Endothelial cell of umbilical vein (primary cell): ENCODE measurements at regions not wholly inside any gene's neighbourhood (a gene's known extent, or its start where the extent isn't known, plus 50 kb on each side); places are given as distances from the start of the nearest gene placed in this dataset.

Experiments used
- BruUV-seq: library from RNA; stranded (reverse); fragments of 400-500 nt; replicated peaks from 2 replicates; lab custom pipeline; 2021; lab: Mats Ljungman, UMichigan
- CTCF ChIA-PET: fragments of 300-600, 350-600 bp; sonication (Branson Sonifier 250); formaldehyde crosslinking; loops from one replicate; lab custom pipeline; 2021; ENCODE audit warnings: antibody characterized with exemption, inconsistent platforms; lab: Charles Lee
- POLR2A ChIA-PET: fragments of 300-600, 350-600 bp; sonication (Branson Sonifier 250); formaldehyde crosslinking; loops from one replicate; lab custom pipeline; 2021; ENCODE audit warnings: antibody characterized with exemption, inconsistent platforms; lab: Charles Lee
- DNase-seq: peaks from one replicate; pipeline ENCODE4 v3.0.0-alpha.2; 2011; ENCODE audit warnings: low read depth, low spot score
- FAIRE-seq: peaks from 2 replicates; lab custom pipeline; 2011; peaks lifted over from hg19 to GRCh38; lab: Jason Lieb, UNC
- H2AFZ ChIP-seq: 2 replicates; pipeline ENCODE4 v1.6.0; 2012; ENCODE audit warnings: low read depth, low read length, control low read depth, inconsistent platforms
- H3K27ac ChIP-seq: 2 replicates; pipeline ENCODE4 v1.5.1; 2011; ENCODE audit warnings: low read depth, mild to moderate bottlenecking, control low read depth, low read length, moderate library complexity; ENCODE audit not compliant: insufficient read depth
- H3K27me3 ChIP-seq, 2 experiments: 2 replicates each; pipeline versions ENCODE4 v1.6.0 to v1.6.1; 2011; ENCODE audit warnings: low read length in 2 of 2, mixed read lengths in 1 of 2; ENCODE audit not compliant: control insufficient read depth in 2 of 2, insufficient read depth in 2 of 2
- H3K36me3 ChIP-seq, 2 experiments: 2 replicates in 1 of 2; 3 replicates in 1 of 2; pipeline ENCODE4 v1.5.1; 2011; ENCODE audit warnings: low read length in 2 of 2, mild to moderate bottlenecking in 1 of 2, moderate library complexity in 1 of 2; ENCODE audit not compliant: control insufficient read depth in 2 of 2, insufficient read depth in 2 of 2; ENCODE audit errors: extremely low read depth in 1 of 2
- H3K4me1 ChIP-seq: 3 replicates; pipeline ENCODE4 v1.5.1; 2011; ENCODE audit warnings: mild to moderate bottlenecking, low read length; ENCODE audit not compliant: control insufficient read depth, insufficient read depth; ENCODE audit errors: extremely low read depth
- H3K4me2 ChIP-seq: 2 replicates; pipeline ENCODE4 v1.6.1; 2011; ENCODE audit warnings: low read length, control low read depth, mixed read lengths; ENCODE audit not compliant: insufficient read depth
- H3K4me3 ChIP-seq, 3 experiments: fragments of 200-600 bp in 1 of 3; sonication (generic), shearing (Covaris generic) in 1 of 3; replicated peaks in 1 of 3; 2 replicates each; pipeline ENCODE4 v1.5.1; 2011 to 2016; ENCODE audit warnings: control low read depth in 3 of 3, low read length in 3 of 3, mild to moderate bottlenecking in 2 of 3, inconsistent platforms in 1 of 3, low read depth in 1 of 3, moderate library complexity in 1 of 3; ENCODE audit not compliant: insufficient read depth in 1 of 3
- H3K79me2 ChIP-seq: 2 replicates; pipeline ENCODE4 v1.6.0; 2012; ENCODE audit warnings: low read length, inconsistent platforms; ENCODE audit not compliant: control insufficient read depth, insufficient read depth
- H3K9ac ChIP-seq: replicated peaks from 2 replicates; pipeline ENCODE3; 2011; ENCODE audit warnings: low read length, control low read depth; ENCODE audit not compliant: insufficient read depth; ENCODE audit errors: extremely low read depth
- H3K9me1 ChIP-seq: replicated peaks from 3 replicates; pipeline ENCODE4 v1.6.0; 2011; ENCODE audit warnings: mild to moderate bottlenecking, low read length; ENCODE audit not compliant: control insufficient read depth, insufficient read depth; ENCODE audit errors: extremely low read depth
- H3K9me3 ChIP-seq: replicated peaks from 2 replicates; pipeline ENCODE4 v1.5.1; 2012; ENCODE audit warnings: low read length, inconsistent platforms; ENCODE audit not compliant: control insufficient read depth, insufficient read depth
- H4K20me1 ChIP-seq: replicated peaks from 2 replicates; pipeline ENCODE3; 2011; ENCODE audit warnings: mild to moderate bottlenecking, low read length; ENCODE audit not compliant: control insufficient read depth, insufficient read depth; ENCODE audit errors: extremely low read depth
- EZH2 ChIP-seq: IDR thresholded peaks from 2 replicates; pipeline ENCODE4 v1.6.1; 2012; ENCODE audit warnings: borderline replicate concordance, low read depth, mild to moderate bottlenecking, moderate library complexity, low read length, inconsistent platforms; ENCODE audit not compliant: severe bottlenecking
- FOS ChIP-seq: IDR thresholded peaks from 2 replicates; pipeline ENCODE4 v1.6.1; 2011; ENCODE audit warnings: mild to moderate bottlenecking, low read length, moderate library complexity, borderline replicate concordance; ENCODE audit not compliant: insufficient read depth
- GATA2 ChIP-seq: IDR thresholded peaks from 2 replicates; pipeline ENCODE4 v1.7.0; 2011; ENCODE audit warnings: low read depth, mild to moderate bottlenecking, moderate library complexity, mixed read lengths, low read length; ENCODE audit not compliant: insufficient read length, insufficient read depth
- JUN ChIP-seq: IDR thresholded peaks from 2 replicates; pipeline ENCODE4 v1.6.1; 2011; ENCODE audit warnings: borderline replicate concordance, low read depth; ENCODE audit not compliant: insufficient read length, insufficient read depth
- MAX ChIP-seq: IDR thresholded peaks from 2 replicates; pipeline ENCODE4 v1.6.1; 2011; ENCODE audit not compliant: insufficient read depth, insufficient read length
- MYC ChIP-seq: IDR thresholded peaks from one replicate; pipeline ENCODE4 v1.6.1; 2011; ENCODE audit warnings: mild to moderate bottlenecking, low read depth, low read length
- POLR2A ChIP-seq: IDR thresholded peaks from 2 replicates; pipeline ENCODE4 v1.6.1; 2012; ENCODE audit warnings: low read depth, mild to moderate bottlenecking, control low read depth, low read length
- POLR2AphosphoS5 ChIP-seq: IDR thresholded peaks from 2 replicates; pipeline ENCODE4 v1.6.1; 2012; ENCODE audit warnings: low read depth, mild to moderate bottlenecking, control low read depth, low read length, moderate library complexity; ENCODE audit not compliant: insufficient read depth
- dilution Hi-C: fragments of 300-500 bp; cut with MboI; formaldehyde crosslinking; loops from one replicate; pipeline ENCODE4 v1.15.0; 2019; ENCODE audit warnings: low sequenced_read_pairs; ENCODE audit not compliant: extremely low pct_ligation_motif_present
- intact Hi-C: fragments of 100-400 bp; cut with micrococcal nuclease; formaldehyde crosslinking; loops from one replicate; pipeline ENCODE4 v1.10.0; 2022
- TF ChIP-seq, protein P1 (sequence below), 2 donors: IDR thresholded peaks; 1 replicate in 1 of 2; 2 replicates in 1 of 2; pipeline ENCODE4 v1.5.1; 2011; ENCODE audit warnings: low read length in 2 of 2, mild to moderate bottlenecking in 2 of 2, moderate library complexity in 2 of 2, control low read depth in 1 of 2, inconsistent platforms in 1 of 2, low read depth in 1 of 2; ENCODE audit not compliant: insufficient read depth in 1 of 2; ENCODE audit errors: extremely low read depth in 1 of 2

DNA sequence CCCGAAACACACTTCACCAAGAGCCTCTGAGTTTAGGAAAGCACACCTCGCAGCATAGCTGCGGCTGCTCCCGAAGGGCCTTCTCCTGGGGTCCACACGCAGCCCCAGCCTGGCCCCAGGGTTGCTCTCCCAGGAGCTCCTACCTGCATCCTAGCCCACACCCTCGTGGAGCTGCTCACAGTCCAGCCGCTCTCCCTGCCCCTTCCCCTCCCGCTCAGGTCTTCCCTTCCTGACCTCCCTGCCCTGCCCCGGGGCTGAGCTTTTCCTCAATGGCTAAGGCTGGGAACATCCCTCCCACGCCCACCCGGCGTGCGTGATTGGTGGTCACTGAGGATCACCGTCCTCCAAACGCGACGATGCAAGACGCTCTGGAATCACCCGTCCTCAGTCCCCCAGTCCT is 205.8 kb downstream of the FNDC1 start:
- no peaks in the 10 kb centered on the region for H3K79me2 ChIP-seq
- intact Hi-C loops (no loop called here), dilution Hi-C loops (no loop called here)
- FAIRE-seq = no peak
- H2AFZ ChIP-seq = no peak overlapping the region
- peaks cover 11% of the 10 kb centered on the region for H3K9me3 ChIP-seq
- CTCF ChIA-PET = no interaction called here
- POLR2A ChIA-PET = no interaction called here
- H3K9ac ChIP-seq = no peak overlapping the region
- H3K27me3 ChIP-seq = no peaks in the 10 kb centered on the region
- BruUV-seq = no TSS peak
- H4K20me1 ChIP-seq = no peaks in the 10 kb centered on the region
- no peaks in the 10 kb centered on the region for H3K9me1 ChIP-seq
- H3K36me3 ChIP-seq = no peaks in the 10 kb centered on the region
- H3K4me2 ChIP-seq = no peak overlapping the region
- H3K4me3 ChIP-seq = no peak overlapping the region
- DNase-seq = no peak
- no peak for TF ChIP-seq FOS
- TF ChIP-seq POLR2A = no peak
- TF ChIP-seq, protein P1, sequence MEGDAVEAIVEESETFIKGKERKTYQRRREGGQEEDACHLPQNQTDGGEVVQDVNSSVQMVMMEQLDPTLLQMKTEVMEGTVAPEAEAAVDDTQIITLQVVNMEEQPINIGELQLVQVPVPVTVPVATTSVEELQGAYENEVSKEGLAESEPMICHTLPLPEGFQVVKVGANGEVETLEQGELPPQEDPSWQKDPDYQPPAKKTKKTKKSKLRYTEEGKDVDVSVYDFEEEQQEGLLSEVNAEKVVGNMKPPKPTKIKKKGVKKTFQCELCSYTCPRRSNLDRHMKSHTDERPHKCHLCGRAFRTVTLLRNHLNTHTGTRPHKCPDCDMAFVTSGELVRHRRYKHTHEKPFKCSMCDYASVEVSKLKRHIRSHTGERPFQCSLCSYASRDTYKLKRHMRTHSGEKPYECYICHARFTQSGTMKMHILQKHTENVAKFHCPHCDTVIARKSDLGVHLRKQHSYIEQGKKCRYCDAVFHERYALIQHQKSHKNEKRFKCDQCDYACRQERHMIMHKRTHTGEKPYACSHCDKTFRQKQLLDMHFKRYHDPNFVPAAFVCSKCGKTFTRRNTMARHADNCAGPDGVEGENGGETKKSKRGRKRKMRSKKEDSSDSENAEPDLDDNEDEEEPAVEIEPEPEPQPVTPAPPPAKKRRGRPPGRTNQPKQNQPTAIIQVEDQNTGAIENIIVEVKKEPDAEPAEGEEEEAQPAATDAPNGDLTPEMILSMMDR (IDR thresholded peaks at IDR 0.05; ENCODE audit: extremely low read depth in 1 of 2, insufficient read depth in 1 of 2, low read depth in 1 of 2, low read length in 2 of 2) = no peak
- no peak for TF ChIP-seq MAX
- TF ChIP-seq EZH2 = no peak
- TF ChIP-seq GATA2 = no peak
- TF ChIP-seq POLR2AphosphoS5 = no peak
- no peak for TF ChIP-seq MYC
- TF ChIP-seq JUN = no peak
- H3K27ac ChIP-seq = no peak overlapping the region
- no peaks in the 10 kb centered on the region for H3K4me1 ChIP-seq
